Ovary (tissue), 3 donors: ENCODE measurements at regions not wholly inside any gene's neighbourhood (a gene's known extent, or its start where the extent isn't known, plus 50 kb on each side); places are given as distances from the start of the nearest gene placed in this dataset.

Experiments
- EP300 ChIP-seq: sonication (generic); formaldehyde crosslinking; IDR thresholded peaks from one replicate; pipeline ENCODE4 v1.6.1; 2017; ENCODE audit warnings: antibody characterized with exemption
- POLR2A ChIP-seq: fragments of 450-650 bp; IDR thresholded peaks from one replicate; pipeline ENCODE4 v1.6.1; 2017; ENCODE audit warnings: antibody characterized with exemption, mild to moderate bottlenecking, moderate library complexity
- TF ChIP-seq, protein P1 (sequence below), 3 donors: fragments of 450-650 bp in 2 of 3; fragments of 200-600 bp in 1 of 3; IDR thresholded peaks; one replicate each; pipeline versions ENCODE4 v1.5.1 to v1.8.0; 2016 to 2022; ENCODE audit warnings: antibody characterized with exemption in 3 of 3, mild to moderate bottlenecking in 1 of 3
- donor health status: DM: no; HTN: no; CAD: no.

DNA sequence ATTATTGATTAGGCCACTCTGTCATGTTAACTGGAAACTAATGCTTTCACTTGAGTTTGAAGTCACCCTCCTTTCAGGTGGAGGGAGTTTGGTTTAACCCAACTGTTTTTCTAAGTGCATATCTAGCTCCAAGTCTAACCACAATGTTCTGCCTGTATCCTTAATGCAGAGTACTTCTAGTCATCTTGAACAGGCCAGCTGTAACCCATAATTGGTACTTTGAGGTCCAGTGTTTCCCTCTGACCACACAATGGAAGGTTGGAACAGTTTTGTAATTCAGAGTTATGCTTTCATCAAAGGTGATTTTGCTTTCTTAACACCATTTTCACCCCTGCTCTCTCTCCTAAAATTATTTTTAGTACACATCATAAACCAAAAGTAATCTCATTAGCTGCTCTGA lies 237.2 kb upstream of the DCN start:
- TF ChIP-seq, protein P1, sequence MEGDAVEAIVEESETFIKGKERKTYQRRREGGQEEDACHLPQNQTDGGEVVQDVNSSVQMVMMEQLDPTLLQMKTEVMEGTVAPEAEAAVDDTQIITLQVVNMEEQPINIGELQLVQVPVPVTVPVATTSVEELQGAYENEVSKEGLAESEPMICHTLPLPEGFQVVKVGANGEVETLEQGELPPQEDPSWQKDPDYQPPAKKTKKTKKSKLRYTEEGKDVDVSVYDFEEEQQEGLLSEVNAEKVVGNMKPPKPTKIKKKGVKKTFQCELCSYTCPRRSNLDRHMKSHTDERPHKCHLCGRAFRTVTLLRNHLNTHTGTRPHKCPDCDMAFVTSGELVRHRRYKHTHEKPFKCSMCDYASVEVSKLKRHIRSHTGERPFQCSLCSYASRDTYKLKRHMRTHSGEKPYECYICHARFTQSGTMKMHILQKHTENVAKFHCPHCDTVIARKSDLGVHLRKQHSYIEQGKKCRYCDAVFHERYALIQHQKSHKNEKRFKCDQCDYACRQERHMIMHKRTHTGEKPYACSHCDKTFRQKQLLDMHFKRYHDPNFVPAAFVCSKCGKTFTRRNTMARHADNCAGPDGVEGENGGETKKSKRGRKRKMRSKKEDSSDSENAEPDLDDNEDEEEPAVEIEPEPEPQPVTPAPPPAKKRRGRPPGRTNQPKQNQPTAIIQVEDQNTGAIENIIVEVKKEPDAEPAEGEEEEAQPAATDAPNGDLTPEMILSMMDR (IDR thresholded peaks at IDR 0.05) = no peak
- no peak for TF ChIP-seq POLR2A
- no peak for TF ChIP-seq EP300
